Gastroesophageal sphincter (tissue), 3 donors: ENCODE measurements at regions not wholly inside any gene's neighbourhood (a gene's known extent, or its start where the extent isn't known, plus 50 kb on each side); places are given as distances from the start of the nearest gene placed in this dataset.

ENCODE experiments used
- CTCF ChIP-seq, 4 experiments: fragments of 200-600 bp in 2 of 4; fragments of 450-650 bp in 2 of 4; sonication (generic) in 1 of 4; IDR thresholded peaks; one replicate each; pipeline ENCODE4 v1.5.1; 2017 to 2019; ENCODE audit warnings: antibody characterized with exemption in 4 of 4, mild to moderate bottlenecking in 2 of 4, moderate library complexity in 2 of 4
- EP300 ChIP-seq: sonication (generic); formaldehyde crosslinking; IDR thresholded peaks from one replicate; pipeline ENCODE4 v1.6.1; 2017; ENCODE audit warnings: antibody characterized with exemption, mild to moderate bottlenecking
- POLR2A ChIP-seq, 2 donors: fragments of 450-650 bp; IDR thresholded peaks; one replicate each; pipeline ENCODE4 v1.6.1; 2017; ENCODE audit warnings: antibody characterized with exemption in 2 of 2, mild to moderate bottlenecking in 2 of 2, moderate library complexity in 1 of 2
- POLR2AphosphoS5 ChIP-seq: sonication (generic); formaldehyde crosslinking; IDR thresholded peaks from one replicate; pipeline ENCODE4 v1.6.1; 2017; ENCODE audit warnings: antibody characterized with exemption

DNA sequence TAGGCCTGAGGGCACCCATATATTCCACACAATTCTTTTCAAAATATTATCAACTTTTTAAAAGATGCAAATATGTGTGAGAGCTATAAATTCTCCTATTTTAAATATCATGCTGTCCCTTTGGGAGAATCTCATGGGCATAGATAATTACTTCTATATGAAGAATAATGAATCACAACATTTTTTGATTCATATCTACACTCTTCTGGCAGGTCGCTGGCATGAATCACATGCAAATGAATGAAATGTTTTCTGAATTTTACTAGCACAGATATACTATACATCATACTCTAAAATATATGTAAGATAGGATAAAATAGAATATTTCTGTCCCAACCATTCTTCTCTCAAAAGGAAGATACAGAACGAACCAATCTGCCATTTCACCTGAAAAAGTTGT, 277.7 kb upstream of the KCNH8 start:
- TF ChIP-seq CTCF (IDR thresholded peaks at IDR 0.05) (no peak), POLR2AphosphoS5 (no peak), POLR2A (IDR thresholded peaks at IDR 0.05) (no peak), EP300 (no peak)
